Liver (tissue), 8 donors: ENCODE measurements at regions not wholly inside any gene's neighbourhood (a gene's known extent, or its start where the extent isn't known, plus 50 kb on each side); places are given as distances from the start of the nearest gene placed in this dataset.

Source experiments
- DNase-seq: peaks from one replicate; pipeline ENCODE4 v3.0.0-alpha.2; 2017; ENCODE audit warnings: low spot score
- H3K27ac ChIP-seq, 2 donors: one replicate each; pipeline ENCODE4 v1.7.0; 2013; ENCODE audit warnings: inconsistent platforms in 2 of 2, low read length in 2 of 2, control low read depth in 1 of 2, low read depth in 1 of 2, mild to moderate bottlenecking in 1 of 2
- H3K27me3 ChIP-seq, 4 donors: one replicate each; pipeline versions ENCODE4 v1.6.1 to v1.7.0; 2013; ENCODE audit warnings: low read length in 3 of 4, inconsistent platforms in 1 of 4, mild to moderate bottlenecking in 1 of 4, moderate library complexity in 1 of 4; ENCODE audit not compliant: control insufficient read depth in 4 of 4, insufficient read depth in 4 of 4
- H3K36me3 ChIP-seq, 4 donors: one replicate each; pipeline versions ENCODE4 v1.6.1 to v1.7.0; 2013; ENCODE audit warnings: low read length in 3 of 4, mild to moderate bottlenecking in 3 of 4, low read depth in 1 of 4, moderate library complexity in 1 of 4; ENCODE audit not compliant: control insufficient read depth in 4 of 4, insufficient read depth in 3 of 4
- H3K4me1 ChIP-seq, 4 donors: one replicate each; pipeline versions ENCODE4 v1.6.1 to v1.7.0; 2013; ENCODE audit warnings: low read length in 3 of 4, mild to moderate bottlenecking in 3 of 4, moderate library complexity in 1 of 4; ENCODE audit not compliant: control insufficient read depth in 4 of 4, insufficient read depth in 4 of 4
- H3K4me3 ChIP-seq, 3 donors: one replicate each; pipeline versions ENCODE4 v1.6.1 to v1.7.0; 2013; ENCODE audit warnings: low read length in 3 of 3, control low read depth in 1 of 3, low read depth in 1 of 3, mild to moderate bottlenecking in 1 of 3
- H3K9ac ChIP-seq, 2 donors: one replicate each; pipeline ENCODE4 v1.7.0; 2013; ENCODE audit warnings: low read length in 2 of 2, mild to moderate bottlenecking in 2 of 2, moderate library complexity in 2 of 2, control low read depth in 1 of 2, low read depth in 1 of 2
- H3K9me3 ChIP-seq, 4 donors: one replicate each; pipeline versions ENCODE4 v1.6.1 to v1.7.0; 2013; ENCODE audit warnings: low read length in 3 of 4; ENCODE audit not compliant: control insufficient read depth in 4 of 4
- EGR1 ChIP-seq, 2 donors: IDR thresholded peaks; 2 replicates each; pipeline ENCODE4 v1.6.1; 2016 to 2018; ENCODE audit warnings: antibody characterized with exemption in 2 of 2, low read depth in 2 of 2
- FOXA1 ChIP-seq: IDR thresholded peaks from 2 replicates; pipeline ENCODE4 v1.6.1; 2016; ENCODE audit warnings: antibody characterized with exemption
- FOXA2 ChIP-seq: IDR thresholded peaks from 2 replicates; pipeline ENCODE4 v1.6.1; 2016; ENCODE audit warnings: antibody characterized with exemption
- GABPA ChIP-seq, 2 donors: IDR thresholded peaks in 1 of 2; conservative IDR thresholded peaks in 1 of 2; 2 replicates each; pipeline ENCODE4 v1.6.1; 2016; ENCODE audit warnings: antibody characterized with exemption in 2 of 2, mild to moderate bottlenecking in 1 of 2, moderate library complexity in 1 of 2
- HNF4A ChIP-seq, 2 donors: conservative IDR thresholded peaks; 2 replicates each; pipeline ENCODE4 v1.6.1; 2016; ENCODE audit warnings: antibody characterized with exemption in 2 of 2, mild to moderate bottlenecking in 2 of 2
- HNF4G ChIP-seq: IDR thresholded peaks from 2 replicates; pipeline ENCODE4 v1.6.1; 2016; ENCODE audit warnings: antibody characterized with exemption
- MAX ChIP-seq: IDR thresholded peaks from 2 replicates; pipeline ENCODE4 v1.6.1; 2016; ENCODE audit warnings: antibody characterized with exemption
- NR2F2 ChIP-seq: IDR thresholded peaks from 2 replicates; pipeline ENCODE4 v1.6.1; 2016; ENCODE audit warnings: antibody characterized with exemption
- RAD21 ChIP-seq, 2 donors: IDR thresholded peaks; 2 replicates each; pipeline ENCODE4 v1.6.1; 2016; ENCODE audit warnings: antibody characterized with exemption in 2 of 2, mild to moderate bottlenecking in 2 of 2
- REST ChIP-seq: IDR thresholded peaks from 2 replicates; pipeline ENCODE4 v1.6.1; 2016; ENCODE audit warnings: antibody characterized with exemption, mild to moderate bottlenecking
- RXRA ChIP-seq, 2 donors: IDR thresholded peaks; 2 replicates each; pipeline ENCODE4 v1.6.1; 2017 to 2018; ENCODE audit warnings: antibody characterized with exemption in 2 of 2, mild to moderate bottlenecking in 1 of 2
- SP1 ChIP-seq: IDR thresholded peaks from 2 replicates; pipeline ENCODE4 v1.6.1; 2018; ENCODE audit warnings: antibody characterized with exemption, mild to moderate bottlenecking
- TAF1 ChIP-seq: conservative IDR thresholded peaks from 2 replicates; pipeline ENCODE4 v1.6.1; 2016; ENCODE audit warnings: antibody characterized with exemption, mild to moderate bottlenecking
- YY1 ChIP-seq: IDR thresholded peaks from 2 replicates; pipeline ENCODE4 v1.6.1; 2016; ENCODE audit warnings: antibody characterized with exemption, mild to moderate bottlenecking
- ZBTB33 ChIP-seq: IDR thresholded peaks from 2 replicates; pipeline ENCODE4 v1.6.1; 2016; ENCODE audit warnings: antibody characterized with exemption
- WGBS: extraction: QIAGEN DNeasy Blood & Tissue Kit; methylation state at CpG from one replicate; pipeline ENCODE4 v1.1.7; 2013; 5-methylcytosine and 5-hydroxymethylcytosine counted together
- TF ChIP-seq, protein P1 (sequence below): fragments of 150-350 bp; IDR thresholded peaks from 2 replicates; pipeline ENCODE4 v1.5.1; 2017; ENCODE audit warnings: improper control_type of control experiment, low read depth, low read length; ENCODE audit not compliant: missing input control
- donor health status: healthy.
- donor health status: healthy.
- donor health status: healthy.
- donor health status: healthy.
- donor health status: healthy.

DNA sequence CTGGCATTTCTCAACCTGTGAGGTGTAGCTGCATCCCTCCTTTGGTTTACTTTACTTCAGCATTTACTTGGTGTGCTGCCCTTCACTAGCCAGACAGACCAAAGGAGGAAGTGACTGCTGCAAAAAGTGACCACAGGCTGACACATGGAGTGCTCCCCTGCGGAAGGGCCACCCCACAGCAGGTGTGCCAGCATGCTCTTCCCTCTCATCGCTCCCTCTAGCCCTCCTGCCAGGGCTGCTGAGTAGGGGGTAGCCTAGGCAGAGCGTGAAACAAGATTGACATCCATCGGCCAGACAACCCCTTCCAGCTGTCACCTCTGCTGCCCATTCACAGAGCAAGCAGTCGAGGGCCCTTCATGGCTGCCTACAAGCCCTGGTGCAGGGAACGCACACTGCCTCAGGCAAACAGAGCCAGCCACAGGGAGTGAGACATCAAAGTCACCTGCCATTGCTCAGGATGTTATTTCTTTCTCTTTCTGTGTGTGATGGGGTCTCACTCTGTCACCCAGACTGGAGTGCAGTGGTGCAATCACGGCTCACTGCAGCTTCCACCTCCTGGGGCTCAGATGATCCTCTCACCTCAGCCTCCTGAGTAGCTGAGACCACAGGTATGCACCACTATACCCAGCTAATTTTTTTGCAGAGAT is 102.0 kb upstream of the RPS6KA2 start:
- Histone ChIP-seq H3K4me1 (no peaks in the 10 kb centered on the region), H3K27me3 (no peaks in the 10 kb centered on the region), H3K36me3 (no peaks in the 10 kb centered on the region), H3K9ac (no peak overlapping the region), H3K9me3 (no peaks in the 10 kb centered on the region), H3K4me3 (no peak overlapping the region), H3K27ac (no peak overlapping the region)
- DNase-seq: no peak
- TF ChIP-seq EGR1 (IDR thresholded peaks at IDR 0.05; ENCODE audit: low read depth in 2 of 2) (no peak), RAD21 (IDR thresholded peaks at IDR 0.05) (no peak), HNF4A (conservative IDR thresholded peaks at IDR 0.05) (no peak), YY1 (no peak), REST (no peak), TAF1 (no peak), SP1 (no peak), GABPA (IDR thresholded peaks at IDR 0.05 in 1 of 2, conservative IDR thresholded peaks at IDR 0.05 in 1 of 2) (no peak), FOXA1 (no peak), MAX (no peak), RXRA (IDR thresholded peaks at IDR 0.05) (no peak), FOXA2 (no peak), HNF4G (no peak)
- TF ChIP-seq, protein P1, sequence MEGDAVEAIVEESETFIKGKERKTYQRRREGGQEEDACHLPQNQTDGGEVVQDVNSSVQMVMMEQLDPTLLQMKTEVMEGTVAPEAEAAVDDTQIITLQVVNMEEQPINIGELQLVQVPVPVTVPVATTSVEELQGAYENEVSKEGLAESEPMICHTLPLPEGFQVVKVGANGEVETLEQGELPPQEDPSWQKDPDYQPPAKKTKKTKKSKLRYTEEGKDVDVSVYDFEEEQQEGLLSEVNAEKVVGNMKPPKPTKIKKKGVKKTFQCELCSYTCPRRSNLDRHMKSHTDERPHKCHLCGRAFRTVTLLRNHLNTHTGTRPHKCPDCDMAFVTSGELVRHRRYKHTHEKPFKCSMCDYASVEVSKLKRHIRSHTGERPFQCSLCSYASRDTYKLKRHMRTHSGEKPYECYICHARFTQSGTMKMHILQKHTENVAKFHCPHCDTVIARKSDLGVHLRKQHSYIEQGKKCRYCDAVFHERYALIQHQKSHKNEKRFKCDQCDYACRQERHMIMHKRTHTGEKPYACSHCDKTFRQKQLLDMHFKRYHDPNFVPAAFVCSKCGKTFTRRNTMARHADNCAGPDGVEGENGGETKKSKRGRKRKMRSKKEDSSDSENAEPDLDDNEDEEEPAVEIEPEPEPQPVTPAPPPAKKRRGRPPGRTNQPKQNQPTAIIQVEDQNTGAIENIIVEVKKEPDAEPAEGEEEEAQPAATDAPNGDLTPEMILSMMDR: no peak
- 70% methylated on average over 7 of the region's 7 CpGs for WGBS

DNA sequence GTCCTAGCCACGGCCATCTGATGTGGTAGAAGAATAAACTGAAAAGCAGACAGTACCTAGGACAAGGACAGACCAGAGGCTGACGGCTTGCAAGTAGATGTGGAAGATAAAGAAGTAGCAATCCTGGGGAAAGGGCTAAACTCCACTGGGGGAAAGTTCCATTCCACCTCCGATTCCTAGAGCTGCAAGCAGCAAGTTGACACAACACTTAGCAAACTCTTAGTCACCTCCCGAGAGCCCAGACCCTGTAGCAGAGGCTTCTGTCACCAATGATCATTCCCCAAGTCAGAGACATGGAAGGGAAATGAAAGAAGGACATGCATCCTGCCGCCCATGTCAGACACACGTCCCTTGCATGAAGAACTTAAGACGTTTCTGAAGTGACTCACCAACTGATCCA is 99.2 kb upstream of the RPS6KA2 start:
- Histone ChIP-seq H3K27me3 (no peaks in the 10 kb centered on the region), H3K27ac (no peak overlapping the region), H3K4me3 (no peak overlapping the region), H3K4me1 (no peaks in the 10 kb centered on the region), H3K9ac (no peak overlapping the region), H3K36me3 (no peaks in the 10 kb centered on the region), H3K9me3 (no peaks in the 10 kb centered on the region)
- TF ChIP-seq HNF4G (no peak), NR2F2 (no peak), TAF1 (no peak), RXRA (IDR thresholded peaks at IDR 0.05) (no peak), REST (no peak), YY1 (no peak), ZBTB33 (no peak), HNF4A (conservative IDR thresholded peaks at IDR 0.05) (no peak)
- TF ChIP-seq, protein P1: no peak
- WGBS: 63% methylated on average over 7 of the region's 7 CpGs
- no peak for DNase-seq
